ENCODE measurements at regions not wholly inside any gene's neighbourhood (a gene's known extent, or its start where the extent isn't known, plus 50 kb on each side); places are given as distances from the start of the nearest gene placed in this dataset.

DNA sequence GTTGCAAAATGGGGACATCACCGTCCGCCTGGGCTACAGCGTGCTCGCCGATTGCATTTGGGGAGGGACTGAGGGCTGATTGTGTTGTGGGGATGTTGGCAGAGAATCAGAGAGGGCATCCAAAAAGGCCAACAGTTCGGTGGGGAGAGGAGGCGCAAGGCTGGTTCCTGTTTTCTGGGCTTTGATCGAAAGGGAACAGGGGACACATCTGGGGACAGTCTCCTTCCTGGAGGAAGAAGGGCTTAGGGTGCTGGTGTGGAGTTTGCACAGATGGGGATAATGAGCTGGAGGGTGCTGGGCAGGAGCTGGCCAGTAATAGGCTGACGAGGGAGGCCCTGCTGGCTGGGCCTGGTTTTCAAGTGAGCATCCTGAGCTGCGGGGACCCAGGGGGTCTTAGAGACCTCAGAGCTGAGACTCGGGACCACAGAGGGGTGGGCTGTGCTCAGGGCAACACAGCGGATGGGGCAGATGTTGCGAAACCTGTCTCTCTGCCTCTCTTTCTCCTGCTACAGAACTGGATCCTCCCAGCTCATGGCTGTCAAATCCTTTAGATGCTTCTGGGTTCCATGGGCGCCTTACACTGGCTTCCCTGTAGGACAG is 288.7 kb downstream of the SEC14L1 start:
- TF ChIP-seq EP300 (IDR thresholded peaks at IDR 0.05) = no peak
- TF ChIP-seq, protein P1, sequence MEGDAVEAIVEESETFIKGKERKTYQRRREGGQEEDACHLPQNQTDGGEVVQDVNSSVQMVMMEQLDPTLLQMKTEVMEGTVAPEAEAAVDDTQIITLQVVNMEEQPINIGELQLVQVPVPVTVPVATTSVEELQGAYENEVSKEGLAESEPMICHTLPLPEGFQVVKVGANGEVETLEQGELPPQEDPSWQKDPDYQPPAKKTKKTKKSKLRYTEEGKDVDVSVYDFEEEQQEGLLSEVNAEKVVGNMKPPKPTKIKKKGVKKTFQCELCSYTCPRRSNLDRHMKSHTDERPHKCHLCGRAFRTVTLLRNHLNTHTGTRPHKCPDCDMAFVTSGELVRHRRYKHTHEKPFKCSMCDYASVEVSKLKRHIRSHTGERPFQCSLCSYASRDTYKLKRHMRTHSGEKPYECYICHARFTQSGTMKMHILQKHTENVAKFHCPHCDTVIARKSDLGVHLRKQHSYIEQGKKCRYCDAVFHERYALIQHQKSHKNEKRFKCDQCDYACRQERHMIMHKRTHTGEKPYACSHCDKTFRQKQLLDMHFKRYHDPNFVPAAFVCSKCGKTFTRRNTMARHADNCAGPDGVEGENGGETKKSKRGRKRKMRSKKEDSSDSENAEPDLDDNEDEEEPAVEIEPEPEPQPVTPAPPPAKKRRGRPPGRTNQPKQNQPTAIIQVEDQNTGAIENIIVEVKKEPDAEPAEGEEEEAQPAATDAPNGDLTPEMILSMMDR (IDR thresholded peaks at IDR 0.05) = no peak
